ENCODE measurements at regions not wholly inside any gene's neighbourhood (a gene's known extent, or its start where the extent isn't known, plus 50 kb on each side); places are given as distances from the start of the nearest gene placed in this dataset.

GRCh38 chr2:123116595-123116994 is 908.5 kb upstream of the CNTNAP5 start:
- no peak for TF ChIP-seq CTCF (IDR thresholded peaks at IDR 0.05)
- TF ChIP-seq POLR2A (IDR thresholded peaks at IDR 0.05) = no peak
- no peak for TF ChIP-seq EP300 (IDR thresholded peaks at IDR 0.05)

Measured in gastroesophageal sphincter (tissue), 3 donors.